Calu3 (cell line): ENCODE measurements at regions not wholly inside any gene's neighbourhood (a gene's known extent, or its start where the extent isn't known, plus 50 kb on each side); places are given as distances from the start of the nearest gene placed in this dataset.

Source experiments
- BruUV-seq: library from RNA; stranded (reverse); fragments of 400-500 nt; replicated peaks from 2 replicates; lab custom pipeline; 2021; lab: Mats Ljungman, UMichigan
- CTCF ChIA-PET: fragments of 300-600 bp; sonication (Branson Sonifier 250); formaldehyde crosslinking; loops from one replicate; lab custom pipeline; 2022; ENCODE audit warnings: antibody characterized with exemption; lab: Charles Lee
- DNase-seq: peaks from one replicate; pipeline ENCODE4 v3.0.0; 2022
- H3K27ac Mint-ChIP-seq: one replicate; pipeline ENCODE4 v1.8.0; 2022; ENCODE audit warnings: mixed read lengths; ENCODE audit not compliant: unreplicated experiment
- H3K27me3 Mint-ChIP-seq: one replicate; pipeline ENCODE4 v1.8.0; 2022; ENCODE audit warnings: mixed read lengths; ENCODE audit not compliant: unreplicated experiment
- H3K36me3 Mint-ChIP-seq: one replicate; pipeline ENCODE4 v1.8.0; 2022; ENCODE audit warnings: mild to moderate bottlenecking, moderate library complexity, mixed read lengths; ENCODE audit not compliant: insufficient read depth, unreplicated experiment
- H3K4me1 Mint-ChIP-seq: one replicate; pipeline ENCODE4 v1.8.0; 2022; ENCODE audit warnings: mild to moderate bottlenecking, low read depth, mixed read lengths; ENCODE audit not compliant: unreplicated experiment
- H3K4me3 Mint-ChIP-seq: one replicate; pipeline ENCODE4 v1.8.0; 2022; ENCODE audit warnings: mild to moderate bottlenecking, low read depth, moderate library complexity, mixed read lengths; ENCODE audit not compliant: unreplicated experiment
- H3K9me3 Mint-ChIP-seq: one replicate; pipeline ENCODE4 v1.8.0; 2022; ENCODE audit warnings: low read depth, mixed read lengths; ENCODE audit not compliant: unreplicated experiment
- intact Hi-C: fragments of 100-400 bp; cut with micrococcal nuclease; formaldehyde crosslinking; loops from one replicate; pipeline ENCODE4 v1.10.0; 2022; ENCODE audit not compliant: unreplicated experiment
- TF ChIP-seq, protein P1 (sequence below): fragments of 200-600 bp; IDR thresholded peaks from one replicate; pipeline ENCODE4 v1.8.0; 2022; ENCODE audit warnings: antibody characterized with exemption; ENCODE audit not compliant: unreplicated experiment

DNA sequence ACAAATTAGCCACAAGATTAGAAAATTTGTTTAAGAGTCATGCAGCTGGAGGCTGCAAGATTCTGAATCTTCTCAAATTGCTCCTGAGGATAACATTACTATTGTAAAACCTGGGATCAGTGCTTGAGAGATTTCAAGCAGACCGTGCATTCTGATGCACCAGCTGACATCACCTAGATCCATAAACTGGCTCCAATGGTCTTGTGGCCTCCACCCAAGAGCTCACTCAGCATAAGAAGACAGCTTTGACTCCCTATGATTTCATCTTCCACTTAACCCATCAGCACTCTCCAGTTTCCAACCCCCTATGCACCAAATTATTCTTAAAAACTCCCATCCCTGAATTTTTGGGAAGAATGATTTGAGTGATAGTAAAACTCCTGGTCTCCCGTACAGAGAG, 1007.9 kb upstream of the TENM4 start:
- CTCF ChIA-PET: no interaction called here
- no peak for DNase-seq

DNA sequence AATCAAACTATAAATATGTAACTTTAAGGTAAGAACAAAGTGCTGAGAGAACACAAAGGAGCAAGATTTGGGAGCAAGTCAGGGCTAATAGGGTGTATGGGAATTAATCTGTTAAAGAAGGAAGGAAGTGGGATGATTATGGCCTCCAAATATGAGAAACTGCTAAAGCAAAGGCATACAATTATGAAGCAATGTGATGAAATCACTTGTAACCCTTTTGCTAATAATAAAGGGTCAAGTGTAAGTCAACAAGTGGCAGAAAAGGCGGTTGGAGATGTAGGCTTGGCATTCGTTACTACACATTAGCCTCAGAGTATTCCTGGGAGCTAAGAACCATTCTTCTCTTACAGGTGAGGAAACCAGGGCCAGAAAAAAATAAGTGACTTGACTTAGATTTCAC, 1002.3 kb upstream of the TENM4 start:
- H3K36me3 Mint-ChIP-seq: no peaks in the 10 kb centered on the region
- H3K27ac Mint-ChIP-seq: peak overlapping the region; percentile 30
- intact Hi-C loops: no loop called here
- BruUV-seq: no TSS peak
- CTCF ChIA-PET: no interaction called here
- H3K27me3 Mint-ChIP-seq: no peaks in the 10 kb centered on the region
- peaks cover 5% of the 10 kb centered on the region for H3K9me3 Mint-ChIP-seq
- H3K4me1 Mint-ChIP-seq: no peaks in the 10 kb centered on the region
- DNase-seq: no peak
- no peak overlapping the region for H3K4me3 Mint-ChIP-seq
- TF ChIP-seq, protein P1, sequence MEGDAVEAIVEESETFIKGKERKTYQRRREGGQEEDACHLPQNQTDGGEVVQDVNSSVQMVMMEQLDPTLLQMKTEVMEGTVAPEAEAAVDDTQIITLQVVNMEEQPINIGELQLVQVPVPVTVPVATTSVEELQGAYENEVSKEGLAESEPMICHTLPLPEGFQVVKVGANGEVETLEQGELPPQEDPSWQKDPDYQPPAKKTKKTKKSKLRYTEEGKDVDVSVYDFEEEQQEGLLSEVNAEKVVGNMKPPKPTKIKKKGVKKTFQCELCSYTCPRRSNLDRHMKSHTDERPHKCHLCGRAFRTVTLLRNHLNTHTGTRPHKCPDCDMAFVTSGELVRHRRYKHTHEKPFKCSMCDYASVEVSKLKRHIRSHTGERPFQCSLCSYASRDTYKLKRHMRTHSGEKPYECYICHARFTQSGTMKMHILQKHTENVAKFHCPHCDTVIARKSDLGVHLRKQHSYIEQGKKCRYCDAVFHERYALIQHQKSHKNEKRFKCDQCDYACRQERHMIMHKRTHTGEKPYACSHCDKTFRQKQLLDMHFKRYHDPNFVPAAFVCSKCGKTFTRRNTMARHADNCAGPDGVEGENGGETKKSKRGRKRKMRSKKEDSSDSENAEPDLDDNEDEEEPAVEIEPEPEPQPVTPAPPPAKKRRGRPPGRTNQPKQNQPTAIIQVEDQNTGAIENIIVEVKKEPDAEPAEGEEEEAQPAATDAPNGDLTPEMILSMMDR: no peak

More for the DNA sequence above, 1007.9 kb upstream of the TENM4 start:
- TF ChIP-seq, protein P1: no peak
- no peak overlapping the region for H3K27ac Mint-ChIP-seq
- H3K27me3 Mint-ChIP-seq: no peaks in the 10 kb centered on the region
- no peaks in the 10 kb centered on the region for H3K36me3 Mint-ChIP-seq
- intact Hi-C loops: no loop called here
- H3K9me3 Mint-ChIP-seq: peaks cover 2% of the 10 kb centered on the region
- H3K4me1 Mint-ChIP-seq: no peaks in the 10 kb centered on the region
- H3K4me3 Mint-ChIP-seq: no peak overlapping the region
- BruUV-seq: no TSS peak

DNA sequence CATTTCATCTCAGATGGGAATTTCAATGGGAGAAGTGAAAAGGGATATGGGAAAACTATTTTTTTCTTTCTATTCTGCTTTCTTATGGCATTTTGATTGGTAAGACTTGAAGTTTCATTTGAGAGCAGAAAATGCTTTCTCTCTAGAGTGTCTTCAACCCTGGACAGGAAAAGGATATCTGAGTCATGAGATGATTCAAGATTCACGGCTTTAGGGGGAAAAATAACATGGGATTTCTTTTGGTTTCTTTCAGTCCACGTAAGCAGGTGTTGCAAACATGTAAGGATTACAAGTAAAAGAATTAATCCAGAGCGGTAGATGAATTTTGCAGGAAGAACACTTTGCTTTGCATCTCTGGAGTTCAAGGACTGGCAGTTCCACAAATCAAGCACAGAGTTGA, 1001.0 kb upstream of the TENM4 start:
- Mint-ChIP-seq H3K9me3 (peaks cover 5% of the 10 kb centered on the region), H3K27me3 (no peaks in the 10 kb centered on the region), H3K27ac (no peak overlapping the region), H3K36me3 (no peaks in the 10 kb centered on the region), H3K4me1 (no peaks in the 10 kb centered on the region), H3K4me3 (no peak overlapping the region)
- CTCF ChIA-PET: interaction anchor here (0.5 kb wide), 1 partner anchor 107 kb away, joined by 3 read pairs; no protein-coding TSS in a partner anchor
- intact Hi-C loops: no loop called here
- BruUV-seq: no TSS peak
- TF ChIP-seq, protein P1: no peak
- DNase-seq: no peak

DNA sequence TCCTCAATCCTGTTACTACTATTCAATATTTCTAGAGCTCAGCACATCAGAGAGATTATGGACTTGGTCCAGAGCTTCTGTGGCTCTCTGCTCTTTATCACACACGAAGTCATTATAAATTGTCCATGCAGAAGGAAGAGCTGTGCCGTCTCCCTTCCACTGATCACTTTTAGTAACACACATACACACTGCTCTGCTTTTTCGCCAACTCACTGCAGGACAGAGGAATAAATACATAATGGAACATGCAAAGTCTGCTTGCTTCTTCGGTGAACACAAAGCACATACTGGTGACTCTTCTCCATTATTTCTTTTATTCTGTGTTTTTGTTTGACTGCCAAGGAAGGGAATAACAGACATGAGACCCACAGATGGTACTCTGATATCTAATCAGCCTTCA, 1000.0 kb upstream of the TENM4 start:
- no peak overlapping the region for H3K27ac Mint-ChIP-seq
- intact Hi-C loops: no loop called here
- no peaks in the 10 kb centered on the region for H3K27me3 Mint-ChIP-seq
- TF ChIP-seq, protein P1: no peak
- DNase-seq: no peak
- H3K9me3 Mint-ChIP-seq: peaks cover 3% of the 10 kb centered on the region
- CTCF ChIA-PET: no interaction called here
- H3K4me3 Mint-ChIP-seq: no peak overlapping the region
- H3K36me3 Mint-ChIP-seq: no peaks in the 10 kb centered on the region
- H3K4me1 Mint-ChIP-seq: no peaks in the 10 kb centered on the region
- no TSS peak for BruUV-seq
